ENCODE measurements at regions not wholly inside any gene's neighbourhood (a gene's known extent, or its start where the extent isn't known, plus 50 kb on each side); places are given as distances from the start of the nearest gene placed in this dataset.

GRCh38 chr11:96500440-96500839 lies 110.6 kb downstream of the JRKL start:
- H3K27ac ChIP-seq (ENCODE audit: insufficient read depth, low read depth, low read length) = no peak overlapping the region
- dilution Hi-C loops (cut with MboI; ENCODE audit: extremely low pct_ligation_motif_present, low sequenced_read_pairs) = no loop called here
- no peak for DNase-seq (ENCODE audit: low read depth, low spot score)
- no peak overlapping the region for H3K4me3 ChIP-seq (replicated peaks in 1 of 3; ENCODE audit: insufficient read depth in 1 of 3, low read depth in 1 of 3, low read length in 3 of 3)
- H3K9me3 ChIP-seq (replicated peaks; ENCODE audit: control insufficient read depth, insufficient read depth, low read length) = no peaks in the 10 kb centered on the region
- TF ChIP-seq POLR2A (IDR thresholded peaks at IDR 0.05; ENCODE audit: low read depth, low read length) = no peak
- no peak for TF ChIP-seq MYC (IDR thresholded peaks at IDR 0.05; ENCODE audit: low read depth, low read length)
- no peak for TF ChIP-seq JUN (IDR thresholded peaks at IDR 0.05; ENCODE audit: borderline replicate concordance, insufficient read depth, insufficient read length, low read depth)
- no peak for TF ChIP-seq FOS (IDR thresholded peaks at IDR 0.05; ENCODE audit: borderline replicate concordance, insufficient read depth, low read length)
- no peak for TF ChIP-seq MAX (IDR thresholded peaks at IDR 0.05; ENCODE audit: insufficient read depth, insufficient read length)
- no peak for TF ChIP-seq POLR2AphosphoS5 (IDR thresholded peaks at IDR 0.05; ENCODE audit: insufficient read depth, low read depth, low read length)
- no peak for TF ChIP-seq GATA2 (IDR thresholded peaks at IDR 0.05; ENCODE audit: insufficient read depth, insufficient read length, low read depth, low read length)
- TF ChIP-seq CTCF (IDR thresholded peaks at IDR 0.05; ENCODE audit: extremely low read depth in 1 of 2, insufficient read depth in 1 of 2, low read depth in 1 of 2, low read length in 2 of 2) = no peak
- ChIA-PET CTCF (no interaction called here), POLR2A (no interaction called here)
- no peak overlapping the region for H3K4me2 ChIP-seq (ENCODE audit: insufficient read depth, low read length)
- no peaks in the 10 kb centered on the region for H3K79me2 ChIP-seq (ENCODE audit: control insufficient read depth, insufficient read depth, low read length)
- H3K36me3 ChIP-seq (ENCODE audit: control insufficient read depth in 2 of 2, extremely low read depth in 1 of 2, insufficient read depth in 2 of 2, low read length in 2 of 2) = no peaks in the 10 kb centered on the region
- no TSS peak for BruUV-seq (replicated peaks)
- H4K20me1 ChIP-seq (replicated peaks; ENCODE audit: control insufficient read depth, extremely low read depth, insufficient read depth, low read length) = no peaks in the 10 kb centered on the region
- H3K27me3 ChIP-seq (ENCODE audit: control insufficient read depth in 2 of 2, insufficient read depth in 2 of 2, low read length in 2 of 2) = no peaks in the 10 kb centered on the region
- no peaks in the 10 kb centered on the region for H3K9me1 ChIP-seq (replicated peaks; ENCODE audit: control insufficient read depth, extremely low read depth, insufficient read depth, low read length)
- H3K4me1 ChIP-seq (ENCODE audit: control insufficient read depth, extremely low read depth, insufficient read depth, low read length) = no peaks in the 10 kb centered on the region
- no peak for FAIRE-seq
- H3K9ac ChIP-seq (replicated peaks; ENCODE audit: extremely low read depth, insufficient read depth, low read length) = no peak overlapping the region
- no peak overlapping the region for H2AFZ ChIP-seq (ENCODE audit: low read depth, low read length)
- intact Hi-C loops (cut with micrococcal nuclease) = no loop called here

Measured in endothelial cell of umbilical vein (primary cell).